Skeletal muscle tissue (tissue), 3 donors: ENCODE measurements at regions not wholly inside any gene's neighbourhood (a gene's known extent, or its start where the extent isn't known, plus 50 kb on each side); places are given as distances from the start of the nearest gene placed in this dataset.
A peak's percentile ranks its signal among the peaks of the same experiment; 100 is the strongest.

Source experiments
- H3K27ac ChIP-seq: one replicate; pipeline ENCODE4 v1.7.0; 2013; ENCODE audit warnings: mild to moderate bottlenecking, low read depth, low read length, inconsistent platforms
- H3K27me3 ChIP-seq, 3 donors: one replicate each; pipeline ENCODE4 v1.7.0; 2013; ENCODE audit warnings: low read length in 3 of 3; ENCODE audit not compliant: control insufficient read depth in 3 of 3, insufficient read depth in 3 of 3
- H3K36me3 ChIP-seq, 3 donors: one replicate each; pipeline ENCODE4 v1.7.0; 2013; ENCODE audit warnings: low read length in 3 of 3; ENCODE audit not compliant: control insufficient read depth in 3 of 3, insufficient read depth in 3 of 3
- H3K4me1 ChIP-seq, 3 donors: one replicate each; pipeline ENCODE4 v1.7.0; 2013; ENCODE audit warnings: low read length in 3 of 3, mild to moderate bottlenecking in 3 of 3; ENCODE audit not compliant: control insufficient read depth in 3 of 3, insufficient read depth in 3 of 3
- H3K4me3 ChIP-seq, 3 donors: one replicate each; pipeline ENCODE4 v1.7.0; 2013; ENCODE audit warnings: low read length in 3 of 3
- H3K9ac ChIP-seq, 3 donors: one replicate each; pipeline ENCODE4 v1.7.0; 2013; ENCODE audit warnings: low read length in 3 of 3, mild to moderate bottlenecking in 3 of 3, moderate library complexity in 2 of 3, low read depth in 1 of 3
- H3K9me3 ChIP-seq, 3 donors: one replicate each; pipeline ENCODE4 v1.7.0; 2013; ENCODE audit warnings: low read length in 3 of 3; ENCODE audit not compliant: control insufficient read depth in 3 of 3
- donor health status: Osteomylitis.

DNA sequence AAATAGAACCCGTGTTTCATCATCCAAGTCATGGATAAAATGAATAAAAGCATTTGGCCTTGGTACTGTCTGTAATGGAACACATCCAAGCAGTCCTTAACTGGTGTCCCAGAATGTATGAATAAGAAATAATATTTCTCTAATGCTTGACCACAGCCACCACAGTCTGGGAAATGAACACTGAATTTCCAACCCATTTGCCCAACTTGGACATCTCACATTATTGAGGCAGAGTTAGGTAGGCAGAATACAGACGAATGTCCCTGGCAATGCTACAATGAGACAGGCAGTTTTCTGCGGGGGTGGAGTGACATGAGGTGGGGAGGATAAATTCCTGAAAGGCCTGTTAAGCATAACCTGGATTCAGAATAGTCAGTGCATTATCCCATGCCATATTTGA lies 245.7 kb downstream of the ZIC1 start:
- Histone ChIP-seq H3K4me1 (peaks cover 2 to 13% (median 6%) of the 10 kb centered on the region in 3 donors), H3K27ac (peak overlapping the region; percentile 69), H3K27me3 (no peaks in the 10 kb centered on the region), H3K9me3 (no peaks in the 10 kb centered on the region), H3K36me3 (no peaks in the 10 kb centered on the region), H3K4me3 (no peak overlapping the region), H3K9ac (peak overlapping the region in 1 of 3 donors; percentile 19)

DNA sequence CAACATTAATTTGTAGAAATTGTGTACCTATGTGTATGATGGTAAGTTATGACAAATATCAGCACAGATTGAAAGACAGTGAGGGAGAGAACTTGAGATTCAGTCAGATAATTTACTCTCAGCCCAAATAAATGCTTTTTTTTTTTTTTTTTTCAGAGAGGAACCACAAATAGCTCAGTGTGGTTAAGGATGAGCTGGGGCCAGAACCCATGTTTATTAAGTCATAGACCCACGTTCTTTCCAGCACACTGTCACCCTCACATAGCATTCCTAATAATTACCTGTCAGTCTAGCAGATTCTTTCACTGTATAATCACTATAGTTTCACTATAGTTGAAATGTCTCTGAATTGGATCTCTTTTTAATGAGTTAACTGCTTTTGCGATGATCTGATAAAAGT lies 246.1 kb downstream of the ZIC1 start:
- peak overlapping the region; percentile 69 for H3K27ac ChIP-seq
- peak overlapping the region in 1 of 3 donors; percentile 19 for H3K9ac ChIP-seq

DNA sequence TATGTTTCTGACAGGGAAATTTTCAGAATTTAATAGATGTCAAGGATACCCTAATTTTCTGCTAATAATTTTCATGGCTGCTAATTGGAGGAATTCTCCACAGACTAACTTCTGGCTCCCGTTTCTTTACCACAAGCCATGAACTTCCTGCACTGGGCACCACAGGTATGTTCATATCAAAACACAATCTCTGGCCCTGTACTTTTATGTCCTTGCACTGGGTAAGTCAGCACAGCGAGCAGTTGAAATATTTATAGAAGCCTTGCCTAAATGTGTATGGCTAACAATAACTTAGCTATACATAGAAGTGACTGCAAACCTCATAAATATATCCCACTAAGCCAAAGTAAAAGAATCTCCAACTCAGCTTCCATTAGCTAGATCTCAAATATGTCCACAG lies 246.9 kb downstream of the ZIC1 start:
- H3K9ac ChIP-seq, result no peak overlapping the region
- H3K4me3 ChIP-seq, result no peak overlapping the region
- H3K9me3 ChIP-seq, result no peaks in the 10 kb centered on the region
- no peaks in the 10 kb centered on the region for H3K36me3 ChIP-seq
- H3K27ac ChIP-seq, result peak overlapping the region; percentile 69
- peaks cover 2 to 13% (median 6%) of the 10 kb centered on the region in 3 donors for H3K4me1 ChIP-seq
- H3K27me3 ChIP-seq, result no peaks in the 10 kb centered on the region

More for the DNA sequence above, 246.1 kb downstream of the ZIC1 start:
- Histone ChIP-seq H3K4me1 (peaks cover 2 to 13% (median 6%) of the 10 kb centered on the region in 3 donors), H3K4me3 (no peak overlapping the region), H3K9me3 (no peaks in the 10 kb centered on the region), H3K36me3 (no peaks in the 10 kb centered on the region), H3K27me3 (no peaks in the 10 kb centered on the region)

DNA sequence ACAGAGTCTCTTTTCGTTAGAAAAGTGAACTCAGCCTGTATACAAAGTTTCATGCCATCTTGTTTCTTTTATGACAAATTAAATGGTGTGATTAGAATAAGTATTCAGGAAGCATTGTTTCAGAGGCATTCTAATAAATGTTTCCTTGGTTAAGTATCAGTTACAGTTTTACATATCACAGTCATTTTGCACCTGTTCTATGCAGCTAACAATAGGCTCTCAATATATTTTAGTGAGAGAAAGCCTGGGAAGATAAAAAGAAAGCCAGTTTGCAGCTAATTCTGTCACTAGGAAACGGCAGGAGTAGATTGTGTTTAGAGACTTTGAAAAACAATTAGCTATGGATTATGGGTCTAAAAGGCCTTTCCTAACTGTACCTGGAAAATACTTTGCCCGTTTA lies 252.8 kb downstream of the ZIC1 start:
- no peak overlapping the region for H3K9ac ChIP-seq
- no peak overlapping the region for H3K27ac ChIP-seq
- H3K36me3 ChIP-seq, result no peaks in the 10 kb centered on the region
- H3K27me3 ChIP-seq, result no peaks in the 10 kb centered on the region
- peaks cover 0 to 2% (median 0%) of the 10 kb centered on the region in 3 donors for H3K4me1 ChIP-seq
- no peak overlapping the region for H3K4me3 ChIP-seq
- no peaks in the 10 kb centered on the region for H3K9me3 ChIP-seq

GRCh38 chr3:147662705-147663104 lies 253.5 kb downstream of the ZIC1 start:
- Histone ChIP-seq H3K9me3 (no peaks in the 10 kb centered on the region), H3K4me1 (peaks cover 0 to 2% (median 0%) of the 10 kb centered on the region in 3 donors), H3K27me3 (no peaks in the 10 kb centered on the region), H3K36me3 (no peaks in the 10 kb centered on the region), H3K27ac (no peak overlapping the region), H3K4me3 (no peak overlapping the region), H3K9ac (no peak overlapping the region)

- Histone ChIP-seq H3K36me3 (no peaks in the 10 kb centered on the region), H3K27ac (no peak overlapping the region), H3K27me3 (no peaks in the 10 kb centered on the region), H3K4me3 (no peak overlapping the region), H3K9ac (no peak overlapping the region), H3K9me3 (no peaks in the 10 kb centered on the region), H3K4me1 (no peaks in the 10 kb centered on the region)
Measured at GRCh38 chr3:147669077-147669476, 259.9 kb downstream of the ZIC1 start.

DNA sequence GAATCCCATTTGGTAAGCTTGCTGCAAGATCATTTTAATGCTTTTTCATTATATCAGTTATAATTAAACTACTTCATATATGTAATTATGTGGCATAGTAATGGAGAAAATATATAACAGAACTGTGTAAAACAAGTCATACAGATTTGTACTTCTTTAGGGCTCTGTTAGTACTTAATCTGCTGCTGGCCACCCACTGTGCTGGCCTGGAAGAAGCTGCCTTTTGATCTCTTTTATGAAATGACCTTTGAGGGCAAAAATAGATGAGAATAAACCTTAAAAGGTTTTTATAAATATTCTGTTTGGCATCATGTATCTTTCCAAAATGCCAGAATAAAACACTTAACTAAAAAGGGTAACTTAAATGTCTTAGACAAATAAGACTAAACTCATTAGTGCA lies 262.9 kb downstream of the ZIC1 start:
- Histone ChIP-seq H3K9ac (no peak overlapping the region), H3K4me1 (no peaks in the 10 kb centered on the region), H3K27me3 (no peaks in the 10 kb centered on the region), H3K4me3 (no peak overlapping the region), H3K9me3 (no peaks in the 10 kb centered on the region), H3K27ac (no peak overlapping the region), H3K36me3 (no peaks in the 10 kb centered on the region)

- H3K36me3 ChIP-seq, result no peaks in the 10 kb centered on the region
- no peaks in the 10 kb centered on the region for H3K9me3 ChIP-seq
- H3K27ac ChIP-seq, result no peak overlapping the region
- no peaks in the 10 kb centered on the region for H3K27me3 ChIP-seq
- no peak overlapping the region for H3K9ac ChIP-seq
- H3K4me3 ChIP-seq, result no peak overlapping the region
- no peaks in the 10 kb centered on the region for H3K4me1 ChIP-seq
Measured at GRCh38 chr3:147672436-147672835, 263.3 kb downstream of the ZIC1 start.

DNA sequence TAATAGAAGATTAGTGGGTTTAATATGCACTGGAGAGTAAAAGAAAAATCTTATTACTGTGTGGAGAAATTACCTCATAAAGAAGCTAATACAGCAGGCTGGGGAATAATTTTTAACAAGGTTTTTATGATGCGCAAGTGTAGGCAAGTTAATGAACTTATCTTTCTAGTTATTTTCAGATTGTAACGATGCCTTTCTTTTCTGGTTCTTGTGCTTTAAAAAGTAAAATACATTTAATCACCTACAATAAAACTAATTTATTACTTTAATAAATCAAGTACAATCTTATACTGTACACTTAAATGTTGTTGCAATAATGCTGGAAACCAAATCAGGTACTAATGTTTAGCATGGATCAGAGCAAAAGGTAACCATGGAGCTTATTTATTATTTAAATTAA lies 266.6 kb downstream of the ZIC1 start:
- no peaks in the 10 kb centered on the region for H3K36me3 ChIP-seq
- H3K27me3 ChIP-seq, result no peaks in the 10 kb centered on the region
- H3K9ac ChIP-seq, result no peak overlapping the region
- peaks cover 0 to 3% (median 2%) of the 10 kb centered on the region in 3 donors for H3K4me1 ChIP-seq
- H3K4me3 ChIP-seq, result no peak overlapping the region
- H3K9me3 ChIP-seq, result no peaks in the 10 kb centered on the region
- H3K27ac ChIP-seq, result no peak overlapping the region

DNA sequence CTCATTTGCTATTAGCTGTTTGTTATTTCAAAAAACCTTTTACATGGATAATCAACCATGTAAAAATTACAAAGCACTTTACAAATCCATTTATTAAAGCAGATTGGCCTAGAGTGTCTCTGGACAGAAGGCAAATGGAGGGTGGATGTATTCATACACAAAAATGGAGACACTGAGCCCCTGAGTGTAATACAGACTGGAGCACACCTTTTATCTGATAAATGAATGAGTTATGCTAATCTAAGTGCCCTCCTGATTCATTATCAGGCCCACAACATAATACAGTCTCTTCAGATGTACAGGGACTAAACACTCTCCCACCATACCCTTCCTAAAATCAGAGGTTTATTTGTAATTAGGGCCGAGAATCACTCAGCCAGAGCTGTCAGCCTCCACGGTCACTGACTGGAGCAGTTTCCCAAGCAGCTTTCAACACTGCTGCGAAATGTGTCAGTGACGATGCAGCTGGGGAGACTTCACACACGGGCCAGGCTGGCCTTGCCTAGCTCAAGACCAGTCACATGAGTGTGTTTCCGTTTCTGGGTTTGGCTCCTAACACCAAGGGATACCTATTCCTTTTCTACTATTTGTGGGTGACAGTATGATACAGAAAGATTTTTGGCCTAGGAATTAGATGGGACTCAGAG lies 271.8 kb downstream of the ZIC1 start:
- H3K9ac ChIP-seq, result peak overlapping the region in 2 of 3 donors; percentile 56 to 57
- no peaks in the 10 kb centered on the region for H3K27me3 ChIP-seq
- H3K4me3 ChIP-seq, result no peak overlapping the region
- H3K4me1 ChIP-seq, result peaks cover 0 to 7% (median 5%) of the 10 kb centered on the region in 3 donors
- H3K9me3 ChIP-seq, result no peaks in the 10 kb centered on the region
- peak overlapping the region; percentile 78 for H3K27ac ChIP-seq
- H3K36me3 ChIP-seq, result no peaks in the 10 kb centered on the region
